AML-193 (cell line): ENCODE measurements at regions not wholly inside any gene's neighbourhood (a gene's known extent, or its start where the extent isn't known, plus 50 kb on each side); places are given as distances from the start of the nearest gene placed in this dataset.

Source experiments
- DNase-seq, 2 experiments: peaks; one replicate each; lab custom pipeline; 2025; lab: John Stamatoyannopoulos, UW

DNA sequence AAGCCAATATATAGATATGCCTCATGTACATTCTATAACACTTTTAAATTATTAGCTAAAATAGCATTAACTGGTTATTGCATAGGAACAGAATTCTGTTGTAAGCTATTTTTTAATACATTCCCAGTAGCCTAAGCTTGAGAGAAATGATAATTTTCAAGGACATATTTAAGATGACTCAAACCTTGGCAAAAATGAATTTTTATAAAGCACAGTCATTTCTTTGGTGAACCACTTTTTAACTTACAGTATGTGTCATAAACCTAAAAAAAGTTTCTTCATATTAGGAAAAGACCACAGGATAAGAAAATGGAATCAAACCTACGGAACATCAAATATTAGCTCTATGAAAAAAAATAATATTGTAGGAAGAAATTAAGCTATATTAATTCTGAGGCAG is 986.3 kb downstream of the STIM2 start:
- DNase-seq = no peak

DNA sequence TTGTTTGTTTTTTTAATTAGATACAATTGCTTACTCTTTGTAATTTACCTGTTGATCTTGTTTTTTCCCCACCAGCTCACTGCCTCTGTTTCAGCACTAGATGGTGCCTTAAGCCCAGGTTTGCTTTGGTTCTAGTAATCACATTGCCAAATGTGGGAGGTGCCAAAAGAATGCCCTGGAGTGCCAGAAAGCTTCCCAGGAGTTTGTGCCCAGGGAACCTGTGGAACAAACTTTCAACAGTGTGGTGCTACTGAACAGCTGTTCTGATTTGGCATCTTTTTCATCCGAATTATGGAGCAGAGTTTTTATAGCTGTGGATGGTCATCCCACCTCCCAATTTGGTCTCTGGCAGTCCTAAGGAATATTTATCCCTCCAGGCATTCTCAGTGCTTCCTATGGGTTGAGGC is 1000.7 kb downstream of the STIM2 start:
- DNase-seq = no peak

DNA sequence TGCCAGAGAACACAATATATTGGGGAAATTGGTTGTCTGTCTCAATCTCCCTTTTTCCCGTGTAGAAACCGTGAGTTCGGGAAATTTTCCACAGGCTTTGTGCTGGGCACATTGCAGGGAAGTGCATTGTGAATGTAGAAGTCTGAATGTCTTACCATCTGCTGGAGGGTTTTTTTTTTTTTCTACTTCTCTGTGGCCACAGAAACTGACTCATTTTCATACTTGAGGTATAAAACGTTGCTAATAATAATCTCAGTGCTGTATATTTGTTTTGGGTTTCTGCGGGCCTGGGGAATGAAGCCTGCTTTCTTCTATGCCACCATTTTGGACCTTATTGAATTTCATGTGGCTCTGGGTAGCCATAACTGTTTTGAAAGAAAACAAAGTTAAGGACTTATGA is 1001.2 kb downstream of the STIM2 start:
- DNase-seq = no peak

DNA sequence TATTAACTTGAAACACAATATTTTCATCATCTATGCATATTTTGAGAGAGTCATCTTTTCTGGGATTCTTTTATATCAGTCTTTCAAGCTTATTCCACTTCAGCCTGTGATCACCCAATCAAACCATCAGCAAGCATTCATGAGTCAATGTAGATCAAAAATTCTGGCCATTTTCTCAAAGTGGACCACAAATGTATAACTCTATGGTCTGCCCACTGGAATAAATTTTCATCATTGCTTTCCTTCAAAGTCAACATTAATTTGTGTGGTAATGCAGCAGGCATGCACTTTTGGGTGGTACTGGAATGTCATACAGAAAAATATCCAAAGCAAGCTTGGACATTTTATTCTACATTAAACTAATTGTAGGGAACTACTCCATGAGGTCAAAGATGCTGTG is 1013.0 kb downstream of the STIM2 start:
- no peak for DNase-seq

DNA sequence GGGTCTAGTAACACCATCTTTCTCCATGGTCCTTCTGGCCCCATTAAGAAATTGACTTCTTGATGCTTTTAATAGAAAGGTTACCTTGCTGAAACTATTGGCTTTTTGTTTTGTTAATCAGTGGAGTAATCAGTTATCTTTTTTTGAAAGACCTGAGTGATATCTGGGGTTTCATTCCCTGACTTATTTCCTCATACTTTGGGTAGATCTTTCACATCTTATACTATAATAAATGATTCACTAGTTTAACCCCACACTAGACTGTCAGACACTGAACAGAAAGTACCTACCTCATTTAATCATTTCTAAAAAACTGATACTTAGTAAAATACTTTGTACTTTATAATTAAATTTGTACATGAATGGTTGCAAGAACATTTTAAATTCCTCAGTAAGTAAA is 1021.1 kb downstream of the STIM2 start:
- DNase-seq = no peak

DNA sequence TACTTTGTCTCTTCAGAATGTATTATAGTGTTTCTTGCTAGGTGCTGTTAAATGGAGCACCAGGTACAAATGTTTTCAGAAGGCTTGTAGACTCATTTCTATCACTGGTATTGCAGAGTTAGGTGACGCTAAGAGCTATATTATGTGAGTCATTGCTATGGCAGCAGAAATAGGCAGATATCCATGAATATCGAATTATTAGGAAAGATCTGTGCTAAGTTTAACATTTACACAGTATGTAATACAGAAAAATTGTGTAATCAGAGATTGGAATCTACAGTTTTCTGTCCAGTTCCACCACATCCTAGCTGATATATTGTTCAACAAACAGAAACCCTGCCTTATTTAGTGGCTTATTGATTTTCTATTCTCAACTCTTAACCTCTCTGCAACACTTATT is 1025.5 kb downstream of the STIM2 start:
- no peak for DNase-seq

DNA sequence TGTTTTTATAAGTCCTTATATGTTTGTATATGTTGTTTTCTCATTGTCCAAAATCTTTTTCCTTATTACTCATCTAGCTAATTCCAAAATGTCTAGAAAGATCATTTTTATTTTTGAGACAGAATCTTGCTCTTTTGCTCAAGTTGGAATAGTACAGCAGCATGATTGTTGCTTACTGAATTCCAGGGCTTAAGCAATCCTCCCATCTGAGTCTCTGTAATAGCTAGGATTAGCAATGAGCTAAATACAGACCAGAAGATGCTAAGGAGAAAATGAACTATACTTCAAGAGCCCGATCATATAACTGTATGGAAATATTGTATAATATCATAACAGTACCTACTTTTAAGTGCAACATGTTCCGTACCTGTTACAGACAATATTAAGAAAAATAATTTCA is 1027.0 kb downstream of the STIM2 start:
- no peak for DNase-seq

DNA sequence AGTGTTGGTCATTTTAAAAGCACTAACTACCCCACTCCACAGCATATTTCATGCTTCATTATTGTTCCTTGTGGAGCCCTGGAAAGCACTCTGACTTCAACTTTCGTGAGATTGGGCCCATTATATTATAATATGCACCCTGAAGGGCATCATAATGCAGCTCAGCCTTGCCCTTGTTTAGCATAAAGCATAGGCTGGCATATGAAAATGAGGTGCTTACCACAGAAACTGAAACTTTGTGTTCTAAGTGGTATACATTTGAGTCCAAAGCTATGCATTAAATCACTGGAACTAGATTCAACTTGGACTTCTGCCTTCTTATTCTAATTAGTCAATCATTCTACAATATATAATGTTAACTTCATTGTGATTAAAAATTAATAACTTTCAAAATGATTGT is 1027.9 kb downstream of the STIM2 start:
- DNase-seq = no peak

GRCh38 chr4:27894951-27895350 is 1034.3 kb downstream of the STIM2 start:
- DNase-seq = no peak

GRCh38 chr4:27908356-27908755 is 1047.7 kb downstream of the STIM2 start:
- DNase-seq = no peak

DNA sequence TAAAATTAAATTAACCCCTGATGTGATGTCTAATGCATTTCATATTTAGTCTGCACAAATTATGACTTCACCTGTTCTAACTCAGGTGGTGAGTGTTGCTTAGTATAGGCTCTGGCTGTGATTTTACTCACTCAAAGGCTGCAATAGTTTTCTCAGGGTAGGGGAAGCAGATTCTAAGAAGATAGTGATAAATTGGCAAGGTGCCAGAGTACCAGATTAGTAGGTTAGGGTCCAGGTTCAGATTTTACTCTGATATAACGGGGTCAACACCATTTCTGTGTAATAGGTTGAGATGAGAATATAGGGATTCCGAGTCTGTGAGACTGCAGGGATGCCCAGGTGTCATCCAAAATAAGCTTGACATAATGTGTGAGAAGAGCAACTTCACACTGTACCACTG is 1049.6 kb downstream of the STIM2 start:
- no peak for DNase-seq

GRCh38 chr4:27911047-27911446 is 1050.4 kb downstream of the STIM2 start:
- DNase-seq = no peak

DNA sequence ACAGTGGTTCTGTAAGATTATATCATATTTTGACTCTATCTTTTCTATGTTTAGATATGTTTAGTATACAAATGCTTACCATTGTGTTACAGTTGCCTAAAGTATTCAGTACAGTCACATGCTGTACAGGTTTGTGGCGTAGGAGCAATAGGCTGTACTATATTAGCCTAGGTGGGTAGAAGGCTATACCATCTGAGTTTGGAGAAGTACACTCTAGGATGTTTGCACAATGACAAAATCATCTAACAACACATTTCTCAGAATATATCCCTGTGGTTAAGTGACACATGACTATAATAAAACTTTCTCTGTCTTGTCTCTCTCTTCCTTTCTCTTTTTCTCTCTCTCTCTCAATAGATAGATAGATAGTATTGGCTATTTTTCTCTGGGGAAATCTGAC is 1053.1 kb downstream of the STIM2 start:
- no peak for DNase-seq

DNA sequence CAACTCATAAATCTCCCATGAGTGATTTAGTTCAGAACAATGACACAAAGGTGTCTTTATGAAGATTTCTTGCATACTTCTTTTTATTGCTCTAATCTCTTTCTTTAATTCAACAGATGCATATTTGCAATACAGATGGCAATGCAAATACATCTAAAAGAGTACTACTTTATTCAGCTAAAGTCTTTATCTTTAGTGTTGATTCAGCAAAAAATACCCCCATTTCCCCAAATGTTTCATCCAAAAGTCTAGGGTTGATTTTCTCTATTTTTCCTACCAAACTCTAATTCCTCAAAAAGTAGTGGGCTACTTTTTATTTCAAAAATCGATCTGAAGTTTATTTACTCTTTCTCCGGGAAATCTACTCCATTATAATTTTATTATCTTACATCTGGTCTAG is 1055.2 kb downstream of the STIM2 start:
- no peak for DNase-seq

DNA sequence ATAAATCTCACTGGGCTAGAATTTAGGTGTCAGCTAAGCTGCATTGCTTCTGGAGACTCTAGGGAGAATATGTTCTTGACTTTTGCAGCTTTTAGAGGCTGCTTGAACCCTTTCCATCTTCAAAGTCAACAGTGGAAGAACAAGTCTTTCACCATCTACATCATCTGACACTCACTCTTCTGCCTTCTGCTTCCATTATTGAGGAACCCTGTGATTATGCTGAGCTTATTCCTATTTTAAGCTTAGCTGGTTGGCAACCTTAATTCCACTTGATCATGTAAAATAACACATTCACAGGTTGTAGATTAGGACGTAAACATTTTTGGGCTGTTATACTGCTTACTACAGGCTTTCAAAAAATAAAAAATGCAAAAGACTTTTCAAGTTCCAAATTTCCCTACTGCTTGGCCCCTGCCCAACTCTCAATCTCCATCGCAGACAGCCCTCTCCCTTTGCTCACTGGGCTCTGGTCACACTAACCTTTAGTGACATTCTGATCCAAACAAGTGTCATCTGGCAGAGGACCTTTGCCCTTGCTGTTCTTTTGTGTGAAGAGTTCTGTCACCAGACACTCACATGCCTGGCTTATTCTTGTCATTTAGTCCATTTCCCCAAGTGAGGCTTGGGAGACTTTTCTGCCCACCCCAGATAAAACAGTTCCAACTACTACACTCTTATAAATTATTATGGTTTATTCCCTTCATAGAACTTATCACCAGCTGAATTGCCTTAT is 1056.0 kb downstream of the STIM2 start:
- no peak for DNase-seq

GRCh38 chr4:27917381-27917780 is 1056.7 kb downstream of the STIM2 start:
- no peak for DNase-seq

GRCh38 chr4:27921231-27921630 is 1060.6 kb downstream of the STIM2 start:
- DNase-seq = no peak

GRCh38 chr4:27928761-27929540 is 1068.3 kb downstream of the STIM2 start:
- DNase-seq = no peak

- no peak for DNase-seq
These were observed 1069.7 kb downstream of the STIM2 start for GRCh38 chr4:27930291-27930690.

DNA sequence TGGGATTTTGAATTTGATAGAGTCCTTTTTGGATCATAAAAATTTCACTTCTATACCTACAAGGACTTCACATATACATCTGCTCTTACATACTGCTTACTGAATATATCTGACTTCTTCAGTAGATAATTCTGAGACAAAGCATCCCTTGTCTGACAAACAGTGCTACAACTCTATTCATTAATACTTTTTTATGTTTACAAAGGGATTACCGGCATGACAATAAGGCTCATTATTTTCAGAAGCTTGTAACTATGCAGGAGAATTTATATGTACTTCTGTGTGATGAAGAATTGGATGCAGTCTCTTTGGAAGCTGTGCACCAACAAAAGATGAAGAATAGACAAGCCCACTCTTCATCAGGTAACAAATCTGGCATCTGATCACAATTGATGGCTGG is 1070.3 kb downstream of the STIM2 start:
- no peak for DNase-seq

DNA sequence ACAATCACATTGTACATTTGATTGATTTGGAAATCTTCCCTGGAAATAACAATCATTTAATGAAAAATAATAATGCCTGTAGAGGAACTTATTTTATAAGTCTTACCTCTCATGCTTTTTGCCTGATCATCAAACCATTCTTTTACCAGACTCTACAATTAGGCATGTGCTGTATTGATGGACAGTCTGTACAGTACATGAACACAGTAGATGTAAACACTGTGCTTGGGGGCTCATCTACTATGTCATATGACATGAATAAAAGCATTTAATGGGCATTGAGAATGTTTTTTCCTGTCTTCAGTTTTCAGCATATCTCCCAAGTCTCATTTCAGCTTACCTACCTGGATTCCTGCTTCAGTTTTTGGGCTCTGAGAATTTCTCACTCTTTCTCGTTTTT is 1070.9 kb downstream of the STIM2 start:
- DNase-seq = no peak

DNA sequence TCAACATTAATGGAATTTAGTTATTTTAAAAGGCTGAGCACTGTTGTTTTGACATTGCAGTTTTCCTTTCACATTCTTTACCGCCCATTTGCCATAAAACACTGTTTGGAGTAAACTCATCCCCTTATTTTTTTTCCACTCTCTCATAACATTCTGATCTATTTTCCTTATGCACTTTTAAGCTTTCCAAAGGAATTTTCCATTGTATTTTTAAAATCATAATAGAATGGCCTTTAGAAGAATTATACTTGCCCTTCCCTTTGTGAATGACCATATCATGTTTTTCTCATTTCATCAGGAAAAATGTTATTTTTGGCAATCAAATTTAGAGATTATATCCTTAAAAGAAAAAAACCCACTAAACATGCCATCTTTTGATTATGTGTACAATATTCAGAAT is 1074.2 kb downstream of the STIM2 start:
- no peak for DNase-seq

DNA sequence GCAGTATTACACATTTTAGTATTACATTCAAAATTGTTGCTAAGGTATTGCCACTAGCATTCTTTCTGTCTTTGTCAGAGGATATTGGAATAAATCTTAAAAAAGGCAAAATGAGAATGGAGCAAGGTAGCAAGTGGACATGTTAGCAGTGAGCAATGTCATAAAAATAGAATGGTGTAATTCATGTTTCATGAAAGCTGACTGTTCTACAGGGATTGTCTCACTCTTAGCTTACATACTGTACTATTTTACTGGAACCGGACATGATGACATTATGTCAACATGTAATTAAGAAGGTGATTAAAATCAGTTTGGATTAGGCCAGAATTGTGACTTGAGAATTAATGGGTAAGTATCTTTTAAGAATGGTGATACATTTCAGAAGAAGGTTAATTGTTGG is 1086.2 kb downstream of the STIM2 start:
- no peak for DNase-seq

GRCh38 chr4:27947302-27947701 is 1086.7 kb downstream of the STIM2 start:
- DNase-seq = no peak
